Stimulated activated naive CD8-positive, alpha-beta T cell treated with anti-CD3 and anti-CD28 coated beads, Interleukin-15, amount 100 ng/mL, for 72 hours (primary cell): ENCODE measurements at regions not wholly inside any gene's neighbourhood (a gene's known extent, or its start where the extent isn't known, plus 50 kb on each side); places are given as distances from the start of the nearest gene placed in this dataset.

Experiments used
- ATAC-seq: fragments of 150-1000 bp; cut with Tn5 transposase; 2 replicates; pipeline ENCODE4 v1.10.0; 2021; ENCODE audit warnings: mild to moderate bottlenecking, moderate library complexity
- DNase-seq, 2 donors: peaks; one replicate each; pipeline ENCODE4 v3.0.0; 2021 to 2022
- H3K27ac Mint-ChIP-seq, 2 donors: one replicate each; pipeline ENCODE4 v1.8.0; 2022; ENCODE audit warnings: mild to moderate bottlenecking in 2 of 2, mixed read lengths in 2 of 2, moderate library complexity in 2 of 2
- H3K27me3 Mint-ChIP-seq: one replicate; pipeline ENCODE4 v1.8.0; 2022; ENCODE audit warnings: mixed read lengths
- H3K4me1 Mint-ChIP-seq: one replicate; pipeline ENCODE4 v1.8.0; 2022; ENCODE audit warnings: mild to moderate bottlenecking, mixed read lengths
- H3K4me3 Mint-ChIP-seq, 2 donors: one replicate each; pipeline ENCODE4 v1.8.0; 2022; ENCODE audit warnings: mild to moderate bottlenecking in 2 of 2, mixed read lengths in 2 of 2, moderate library complexity in 1 of 2
- H3K9me3 Mint-ChIP-seq, 2 donors: one replicate each; pipeline ENCODE4 v1.8.0; 2022; ENCODE audit warnings: mixed read lengths in 2 of 2

- Mint-ChIP-seq H3K4me1 (peaks cover 43% of the 10 kb centered on the region), H3K27me3 (no peaks in the 10 kb centered on the region), H3K27ac (no peak overlapping the region), H3K4me3 (no peak overlapping the region), H3K9me3 (peaks cover 0 to 15% of the 10 kb centered on the region in 2 donors)
- DNase-seq (no peak), ATAC-seq (no peak)
Observed at GRCh38 chr14:65203574-65203973, 101.3 kb upstream of the MAX start.

- no peak for ATAC-seq
- H3K27me3 Mint-ChIP-seq, result no peaks in the 10 kb centered on the region
- DNase-seq, result no peak
- H3K27ac Mint-ChIP-seq, result no peak overlapping the region
- peaks cover 0 to 15% of the 10 kb centered on the region in 2 donors for H3K9me3 Mint-ChIP-seq
- peaks cover 48% of the 10 kb centered on the region for H3K4me1 Mint-ChIP-seq
- H3K4me3 Mint-ChIP-seq, result no peak overlapping the region
Observed at GRCh38 chr14:65204056-65204455, 101.7 kb upstream of the MAX start.

- Mint-ChIP-seq H3K27ac (no peak overlapping the region), H3K4me3 (peak overlapping the region; percentile 67 to 75), H3K9me3 (peaks cover 0 to 15% of the 10 kb centered on the region in 2 donors), H3K27me3 (no peaks in the 10 kb centered on the region), H3K4me1 (peaks cover 68% of the 10 kb centered on the region)
- DNase-seq (no peak), ATAC-seq (no peak)
Observed at GRCh38 chr14:65206078-65206447, 103.7 kb upstream of the MAX start.

GRCh38 chr14:65206448-65207096 lies 104.3 kb upstream of the MAX start:
- Mint-ChIP-seq H3K27ac (no peak overlapping the region), H3K9me3 (peaks cover 0 to 15% of the 10 kb centered on the region in 2 donors), H3K27me3 (no peaks in the 10 kb centered on the region), H3K4me3 (peak overlapping the region; percentile 67 to 75), H3K4me1 (peaks cover 73% of the 10 kb centered on the region)
- peak; percentile 90 for ATAC-seq
- peak; percentile 48 to 53 for DNase-seq

GRCh38 chr14:65208548-65208947 lies 106.2 kb upstream of the MAX start:
- peaks cover 85% of the 10 kb centered on the region for H3K4me1 Mint-ChIP-seq
- no peaks in the 10 kb centered on the region for H3K27me3 Mint-ChIP-seq
- no peak overlapping the region for H3K27ac Mint-ChIP-seq
- ATAC-seq, result no peak
- H3K4me3 Mint-ChIP-seq, result no peak overlapping the region
- H3K9me3 Mint-ChIP-seq, result peaks cover 0 to 5% of the 10 kb centered on the region in 2 donors
- DNase-seq, result no peak

GRCh38 chr14:65210118-65210821 lies 108.0 kb upstream of the MAX start:
- peak overlapping the region; percentile 65 to 71 for H3K4me3 Mint-ChIP-seq
- H3K27ac Mint-ChIP-seq, result peak overlapping the region; percentile 22 to 62
- no peaks in the 10 kb centered on the region for H3K9me3 Mint-ChIP-seq
- H3K4me1 Mint-ChIP-seq, result peaks cover 74% of the 10 kb centered on the region
- no peaks in the 10 kb centered on the region for H3K27me3 Mint-ChIP-seq
- DNase-seq (peak; percentile 34 to 56), ATAC-seq (peak; percentile 29)

GRCh38 chr14:65210822-65211182 lies 108.5 kb upstream of the MAX start:
- Mint-ChIP-seq H3K4me1 (peaks cover 69% of the 10 kb centered on the region), H3K27me3 (no peaks in the 10 kb centered on the region), H3K9me3 (no peaks in the 10 kb centered on the region), H3K4me3 (peak overlapping the region; percentile 65 to 71), H3K27ac (peak overlapping the region; percentile 22 to 62)
- DNase-seq (no peak), ATAC-seq (no peak)

GRCh38 chr14:65211341-65211987 lies 109.1 kb upstream of the MAX start:
- no peaks in the 10 kb centered on the region for H3K9me3 Mint-ChIP-seq
- peaks cover 65% of the 10 kb centered on the region for H3K4me1 Mint-ChIP-seq
- no peaks in the 10 kb centered on the region for H3K27me3 Mint-ChIP-seq
- peak overlapping the region; percentile 51 to 75 for H3K4me3 Mint-ChIP-seq
- peak; percentile 31 for ATAC-seq
- peak overlapping the region; percentile 76 to 93 for H3K27ac Mint-ChIP-seq
- no peak for DNase-seq

GRCh38 chr14:65213316-65213715 lies 111.0 kb upstream of the MAX start:
- no peaks in the 10 kb centered on the region for H3K9me3 Mint-ChIP-seq
- H3K4me3 Mint-ChIP-seq, result no peak overlapping the region
- peaks cover 59% of the 10 kb centered on the region for H3K4me1 Mint-ChIP-seq
- no peak overlapping the region for H3K27ac Mint-ChIP-seq
- H3K27me3 Mint-ChIP-seq, result no peaks in the 10 kb centered on the region
- ATAC-seq, result no peak
- no peak for DNase-seq

GRCh38 chr14:65214741-65215140 lies 112.4 kb upstream of the MAX start:
- Mint-ChIP-seq H3K27me3 (no peaks in the 10 kb centered on the region), H3K9me3 (no peaks in the 10 kb centered on the region), H3K4me3 (no peak overlapping the region), H3K4me1 (peaks cover 45% of the 10 kb centered on the region), H3K27ac (no peak overlapping the region)
- DNase-seq (no peak), ATAC-seq (no peak)

- DNase-seq (no peak), ATAC-seq (no peak)
- Mint-ChIP-seq H3K27ac (no peak overlapping the region), H3K27me3 (no peaks in the 10 kb centered on the region), H3K4me3 (no peak overlapping the region), H3K9me3 (no peaks in the 10 kb centered on the region), H3K4me1 (peaks cover 25% of the 10 kb centered on the region)
Observed at GRCh38 chr14:65219353-65219752, 117.0 kb upstream of the MAX start.

- DNase-seq (peak; percentile 46 to 60), ATAC-seq (peak; percentile 91)
- H3K27me3 Mint-ChIP-seq, result no peaks in the 10 kb centered on the region
- peaks cover 31% of the 10 kb centered on the region for H3K4me1 Mint-ChIP-seq
- H3K4me3 Mint-ChIP-seq, result no peak overlapping the region
- peak overlapping the region in 1 of 2 donors; percentile 48 for H3K27ac Mint-ChIP-seq
- H3K9me3 Mint-ChIP-seq, result no peaks in the 10 kb centered on the region
Observed at GRCh38 chr14:65222440-65222858, 120.1 kb upstream of the MAX start.

- H3K27ac Mint-ChIP-seq, result no peak overlapping the region
- no peaks in the 10 kb centered on the region for H3K27me3 Mint-ChIP-seq
- DNase-seq (no peak), ATAC-seq (no peak)
- H3K4me1 Mint-ChIP-seq, result peaks cover 37% of the 10 kb centered on the region
- H3K4me3 Mint-ChIP-seq, result no peak overlapping the region
- no peaks in the 10 kb centered on the region for H3K9me3 Mint-ChIP-seq
Observed at GRCh38 chr14:65223636-65224035, 121.3 kb upstream of the MAX start.

- DNase-seq, result no peak
- no peak for ATAC-seq
- Mint-ChIP-seq H3K4me1 (peaks cover 48% of the 10 kb centered on the region), H3K4me3 (peak overlapping the region; percentile 24 to 41), H3K27ac (no peak overlapping the region), H3K27me3 (no peaks in the 10 kb centered on the region), H3K9me3 (no peaks in the 10 kb centered on the region)
Observed at GRCh38 chr14:65224799-65225198, 122.5 kb upstream of the MAX start.

- Mint-ChIP-seq H3K27me3 (no peaks in the 10 kb centered on the region), H3K27ac (peak overlapping the region in 1 of 2 donors; percentile 4), H3K9me3 (no peaks in the 10 kb centered on the region), H3K4me3 (no peak overlapping the region), H3K4me1 (peaks cover 56% of the 10 kb centered on the region)
- no peak for ATAC-seq
- DNase-seq, result no peak
Observed at GRCh38 chr14:65225299-65226159, 123.2 kb upstream of the MAX start.
